C4-2B (cell line): ENCODE measurements at regions not wholly inside any gene's neighbourhood (a gene's known extent, or its start where the extent isn't known, plus 50 kb on each side); places are given as distances from the start of the nearest gene placed in this dataset.
"Not testable (repeated sequence)": the region's sequence is repeated elsewhere in the genome, so short reads cannot be mapped to it uniquely, and the experiment has no call there.

ENCODE experiments used
- ZFX ChIP-seq: fragments of 450-650 bp; IDR thresholded peaks from 2 replicates; pipeline ENCODE4 v1.6.1; 2017
- TF ChIP-seq, protein P1 (sequence below): fragments of 450-650 bp; conservative IDR thresholded peaks from 2 replicates; pipeline ENCODE4 v1.5.1; 2017; ENCODE audit warnings: mild to moderate bottlenecking

DNA sequence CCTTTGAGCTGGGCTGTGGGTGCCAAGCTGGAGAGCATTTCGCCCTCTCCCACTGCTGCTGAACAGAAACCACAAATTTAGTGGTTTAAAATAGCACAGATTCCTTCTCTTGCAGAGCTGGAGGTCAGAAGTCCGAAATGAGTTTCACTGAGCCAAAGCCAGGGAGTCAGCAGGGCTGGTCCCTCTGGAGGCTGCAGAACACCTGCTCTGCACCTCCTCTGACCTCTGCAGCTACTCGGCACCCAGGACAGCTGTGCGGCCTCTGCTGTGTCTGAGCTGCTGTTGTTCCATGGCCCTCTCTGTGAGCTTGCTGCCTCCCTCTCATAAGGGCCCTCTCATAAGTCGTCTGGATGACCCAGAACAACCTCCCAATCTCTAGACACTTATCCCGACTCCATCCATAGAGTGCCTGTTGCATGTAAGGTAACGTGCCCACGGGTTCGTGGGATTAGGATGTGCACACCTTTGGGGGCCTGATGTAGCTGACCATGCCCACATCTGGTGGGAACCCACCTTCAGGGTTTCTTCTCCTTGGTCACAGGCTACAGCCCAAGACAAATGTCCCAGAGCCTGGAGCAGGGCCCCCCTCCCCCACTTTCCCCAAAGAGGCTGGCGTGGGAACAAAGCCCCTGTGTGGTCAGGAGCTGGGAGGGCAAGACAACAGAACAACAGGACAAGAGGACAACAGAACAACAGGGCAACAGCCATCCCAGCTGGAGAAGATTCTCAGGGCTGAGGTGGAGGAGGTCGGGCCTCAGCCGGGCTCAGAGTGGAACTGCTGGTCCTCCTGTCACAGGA lies 177.2 kb downstream of the LMLN start:
- TF ChIP-seq, protein P1, sequence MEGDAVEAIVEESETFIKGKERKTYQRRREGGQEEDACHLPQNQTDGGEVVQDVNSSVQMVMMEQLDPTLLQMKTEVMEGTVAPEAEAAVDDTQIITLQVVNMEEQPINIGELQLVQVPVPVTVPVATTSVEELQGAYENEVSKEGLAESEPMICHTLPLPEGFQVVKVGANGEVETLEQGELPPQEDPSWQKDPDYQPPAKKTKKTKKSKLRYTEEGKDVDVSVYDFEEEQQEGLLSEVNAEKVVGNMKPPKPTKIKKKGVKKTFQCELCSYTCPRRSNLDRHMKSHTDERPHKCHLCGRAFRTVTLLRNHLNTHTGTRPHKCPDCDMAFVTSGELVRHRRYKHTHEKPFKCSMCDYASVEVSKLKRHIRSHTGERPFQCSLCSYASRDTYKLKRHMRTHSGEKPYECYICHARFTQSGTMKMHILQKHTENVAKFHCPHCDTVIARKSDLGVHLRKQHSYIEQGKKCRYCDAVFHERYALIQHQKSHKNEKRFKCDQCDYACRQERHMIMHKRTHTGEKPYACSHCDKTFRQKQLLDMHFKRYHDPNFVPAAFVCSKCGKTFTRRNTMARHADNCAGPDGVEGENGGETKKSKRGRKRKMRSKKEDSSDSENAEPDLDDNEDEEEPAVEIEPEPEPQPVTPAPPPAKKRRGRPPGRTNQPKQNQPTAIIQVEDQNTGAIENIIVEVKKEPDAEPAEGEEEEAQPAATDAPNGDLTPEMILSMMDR = not testable (repeated sequence)
- not testable (repeated sequence) for TF ChIP-seq ZFX
